ENCODE measurements at regions not wholly inside any gene's neighbourhood (a gene's known extent, or its start where the extent isn't known, plus 50 kb on each side); places are given as distances from the start of the nearest gene placed in this dataset.

GRCh38 chr11:19595840-19596751 is 116.5 kb upstream of the NAV2 start:
- DNase-seq: no peak

- no peak for DNase-seq
These were observed 117.2 kb upstream of the NAV2 start for GRCh38 chr11:19595499-19595839.

GRCh38 chr11:19594326-19594725 is 118.3 kb upstream of the NAV2 start:
- no peak for DNase-seq

GRCh38 chr11:19592842-19593241 is 119.8 kb upstream of the NAV2 start:
- DNase-seq: no peak

DNA sequence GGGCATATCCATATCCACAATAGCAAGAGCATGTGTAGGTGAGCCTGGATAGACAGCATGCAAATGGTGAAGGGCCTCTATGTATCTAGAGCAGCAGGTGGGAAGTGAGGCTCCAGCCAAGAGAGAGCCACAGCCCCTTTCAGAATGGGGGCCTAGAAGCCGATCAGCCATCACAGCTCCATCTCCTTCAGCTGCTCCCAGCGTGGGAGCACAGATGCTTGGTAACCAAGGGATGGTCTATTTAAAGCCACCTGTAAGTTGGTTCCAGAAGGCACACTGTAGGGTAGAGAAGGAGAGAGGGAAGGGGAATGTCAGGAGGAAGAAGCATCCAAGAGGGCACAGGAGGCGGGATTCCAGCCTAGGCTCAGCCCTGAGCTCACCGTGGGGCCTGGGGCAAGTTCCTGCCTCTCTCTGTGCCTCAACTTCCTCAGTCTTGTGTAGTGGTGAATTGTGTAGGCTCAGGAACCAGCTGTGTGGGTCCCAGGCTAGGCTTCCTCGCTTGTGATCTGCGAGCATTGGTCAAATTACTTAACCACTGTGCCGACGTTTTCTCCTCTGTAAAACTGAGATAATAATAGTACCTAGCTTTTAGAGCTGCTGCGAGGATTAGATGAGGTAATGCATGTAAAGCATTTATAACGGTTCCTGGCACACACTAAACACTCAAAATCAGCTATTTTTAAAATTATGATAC is 122.9 kb upstream of the NAV2 start:
- no peak for DNase-seq

DNA sequence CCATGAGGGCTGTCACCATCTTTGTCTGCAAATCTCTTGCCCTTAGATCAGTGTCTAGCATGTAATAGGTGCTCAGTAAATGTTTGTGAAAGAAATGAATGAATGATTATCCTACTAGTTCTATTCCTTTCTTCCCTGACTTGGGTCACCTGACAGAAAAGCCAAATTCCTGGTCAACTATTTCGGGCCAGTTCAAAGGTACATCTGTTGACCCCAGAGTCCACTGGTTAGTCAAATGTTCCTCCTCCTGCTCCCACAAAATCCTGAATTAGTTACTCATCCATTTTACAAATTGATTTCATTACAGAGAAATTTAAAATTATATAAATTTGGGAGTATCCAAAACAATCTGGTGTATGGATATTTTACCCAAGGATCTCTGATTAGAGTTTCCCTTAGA is 124.7 kb upstream of the NAV2 start:
- DNase-seq: no peak

- no peak for DNase-seq
These were observed 132.0 kb upstream of the NAV2 start for GRCh38 chr11:19580646-19581045.

DNA sequence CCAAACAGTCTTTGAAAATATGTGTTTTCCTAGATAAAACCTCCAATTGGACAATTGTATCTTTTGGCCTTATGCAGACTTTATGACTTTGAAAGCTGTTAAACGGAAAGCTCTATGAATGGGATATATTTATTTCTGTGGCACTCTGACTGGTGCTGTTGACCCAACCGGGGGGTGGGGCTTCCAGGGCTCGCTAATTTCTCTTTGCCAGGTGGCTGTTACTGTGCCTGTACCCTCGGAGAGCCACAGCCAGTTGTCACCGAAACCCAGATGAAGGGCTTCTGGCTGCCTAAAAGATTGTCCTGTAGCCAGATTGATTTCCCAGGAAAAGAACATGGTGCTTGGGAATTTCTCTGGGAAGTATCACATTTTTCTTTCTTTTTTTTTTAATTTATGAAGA is 132.7 kb upstream of the NAV2 start:
- no peak for DNase-seq

GRCh38 chr11:19578871-19579270 is 133.8 kb upstream of the NAV2 start:
- no peak for DNase-seq

- DNase-seq: peak; percentile 64
These were observed 134.5 kb upstream of the NAV2 start for GRCh38 chr11:19577976-19578619.

GRCh38 chr11:19577391-19577975 is 135.2 kb upstream of the NAV2 start:
- no peak for DNase-seq

GRCh38 chr11:19576903-19577302 is 135.7 kb upstream of the NAV2 start:
- no peak for DNase-seq

DNA sequence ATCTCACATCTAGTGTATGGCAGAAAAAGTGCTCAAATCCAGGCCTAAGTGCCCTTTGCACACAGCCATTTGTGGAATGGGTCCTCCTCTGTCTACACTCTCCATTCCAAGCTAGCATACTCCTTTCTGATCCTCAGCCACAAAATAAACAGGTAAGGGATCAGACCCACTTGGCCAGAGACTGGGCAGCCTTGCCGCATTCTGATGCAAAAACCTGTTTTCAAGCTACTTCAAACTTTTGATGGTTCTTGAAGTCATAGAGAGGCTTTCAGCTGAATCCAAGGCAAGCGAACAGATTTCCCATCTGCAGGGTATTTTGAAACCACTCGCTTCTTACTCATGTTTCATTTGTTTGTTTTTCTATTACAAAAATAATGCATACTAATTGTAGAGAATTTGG is 136.6 kb upstream of the NAV2 start:
- no peak for DNase-seq

GRCh38 chr11:19574916-19575315 is 137.7 kb upstream of the NAV2 start:
- DNase-seq: no peak

GRCh38 chr11:19573666-19574065 is 139.0 kb upstream of the NAV2 start:
- no peak for DNase-seq

DNA sequence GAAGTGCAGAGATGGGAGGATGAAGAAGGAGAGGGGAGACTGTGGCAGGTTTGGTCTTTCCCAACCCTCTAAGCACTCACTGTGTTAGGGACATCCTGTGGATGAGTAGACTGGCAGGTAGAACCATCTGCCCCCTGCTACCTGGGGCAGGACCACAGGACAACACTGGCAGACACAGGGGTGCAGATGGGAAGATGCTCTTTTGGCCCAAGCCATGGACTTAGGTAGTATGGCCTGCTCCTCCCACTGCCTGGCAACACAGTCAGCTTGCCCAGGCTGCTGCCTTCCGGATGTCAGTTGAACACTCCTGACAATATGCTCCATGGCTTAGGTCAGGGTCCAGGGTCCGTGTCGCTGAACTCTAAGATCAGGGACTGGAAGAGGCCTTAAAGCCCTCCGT is 140.7 kb upstream of the NAV2 start:
- DNase-seq: no peak

DNA sequence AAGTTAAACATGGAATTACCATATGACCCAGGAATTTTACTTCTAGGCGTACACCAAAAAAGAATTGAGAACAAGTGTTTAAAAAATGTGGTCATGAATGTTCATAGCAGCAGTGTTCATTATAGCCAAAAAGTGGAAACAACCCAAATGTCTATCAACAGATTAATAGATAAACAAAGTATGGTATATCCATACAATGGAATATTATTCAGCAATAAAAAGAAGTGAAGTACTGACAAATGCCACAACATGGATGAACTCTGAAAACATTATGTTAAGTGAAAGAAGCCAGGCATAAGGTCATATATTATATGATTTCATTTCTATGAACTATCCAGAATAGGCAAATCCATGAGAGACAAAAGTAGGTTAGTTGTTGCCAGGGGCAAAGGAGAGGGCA is 141.7 kb upstream of the NAV2 start:
- no peak for DNase-seq

- no peak for DNase-seq
These were observed 144.6 kb upstream of the NAV2 start for GRCh38 chr11:19567996-19568395.

- DNase-seq: no peak
These were observed 145.9 kb upstream of the NAV2 start for GRCh38 chr11:19566583-19567379.

GRCh38 chr11:19565639-19566038 is 147.0 kb upstream of the NAV2 start:
- no peak for DNase-seq

GRCh38 chr11:19562156-19562555 is 150.5 kb upstream of the NAV2 start:
- DNase-seq: no peak

GRCh38 chr11:19561011-19561410 is 151.6 kb upstream of the NAV2 start:
- DNase-seq: no peak
